ENCODE measurements at regions not wholly inside any gene's neighbourhood (a gene's known extent, or its start where the extent isn't known, plus 50 kb on each side); places are given as distances from the start of the nearest gene placed in this dataset.

DNA sequence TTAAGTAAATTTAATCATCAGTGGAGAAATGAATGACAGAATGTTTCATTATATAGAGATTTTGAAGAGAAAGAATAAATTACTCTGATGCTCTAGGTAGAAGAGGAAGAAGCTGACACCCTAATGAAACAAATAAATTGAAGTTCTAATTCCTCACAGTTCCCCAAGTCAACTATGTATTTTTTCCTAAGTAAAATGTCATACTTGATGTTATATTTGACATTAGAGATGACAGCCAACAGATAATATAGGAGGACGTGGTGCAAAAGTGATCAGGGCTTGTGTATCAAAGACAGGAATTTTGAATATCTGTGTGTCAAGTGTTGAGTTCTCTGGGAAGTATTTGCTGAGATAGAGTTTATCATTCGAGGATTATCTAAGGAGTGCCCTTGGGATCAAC lies 81.2 kb upstream of the CADPS start:
- Mint-ChIP-seq H3K4me3 (ENCODE audit: unreplicated experiment) (no peak overlapping the region), H3K27me3 (ENCODE audit: low read depth) (peaks cover 4% of the 10 kb centered on the region), H3K36me3 (ENCODE audit: low read depth) (no peaks in the 10 kb centered on the region), H3K9me3 (ENCODE audit: low read depth) (no peaks in the 10 kb centered on the region), H3K4me1 (ENCODE audit: low read depth) (no peaks in the 10 kb centered on the region), H3K27ac (ENCODE audit: unreplicated experiment) (no peak overlapping the region)
- TF ChIP-seq, protein P1, sequence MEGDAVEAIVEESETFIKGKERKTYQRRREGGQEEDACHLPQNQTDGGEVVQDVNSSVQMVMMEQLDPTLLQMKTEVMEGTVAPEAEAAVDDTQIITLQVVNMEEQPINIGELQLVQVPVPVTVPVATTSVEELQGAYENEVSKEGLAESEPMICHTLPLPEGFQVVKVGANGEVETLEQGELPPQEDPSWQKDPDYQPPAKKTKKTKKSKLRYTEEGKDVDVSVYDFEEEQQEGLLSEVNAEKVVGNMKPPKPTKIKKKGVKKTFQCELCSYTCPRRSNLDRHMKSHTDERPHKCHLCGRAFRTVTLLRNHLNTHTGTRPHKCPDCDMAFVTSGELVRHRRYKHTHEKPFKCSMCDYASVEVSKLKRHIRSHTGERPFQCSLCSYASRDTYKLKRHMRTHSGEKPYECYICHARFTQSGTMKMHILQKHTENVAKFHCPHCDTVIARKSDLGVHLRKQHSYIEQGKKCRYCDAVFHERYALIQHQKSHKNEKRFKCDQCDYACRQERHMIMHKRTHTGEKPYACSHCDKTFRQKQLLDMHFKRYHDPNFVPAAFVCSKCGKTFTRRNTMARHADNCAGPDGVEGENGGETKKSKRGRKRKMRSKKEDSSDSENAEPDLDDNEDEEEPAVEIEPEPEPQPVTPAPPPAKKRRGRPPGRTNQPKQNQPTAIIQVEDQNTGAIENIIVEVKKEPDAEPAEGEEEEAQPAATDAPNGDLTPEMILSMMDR (IDR thresholded peaks at IDR 0.05) = no peak
- DNase-seq (ENCODE audit: low spot score) = no peak

- TF ChIP-seq, protein P1 (IDR thresholded peaks at IDR 0.05) = no peak
- DNase-seq (ENCODE audit: low spot score) = no peak
- Mint-ChIP-seq H3K27me3 (ENCODE audit: low read depth) (peaks cover 7% of the 10 kb centered on the region), H3K27ac (ENCODE audit: unreplicated experiment) (no peak overlapping the region), H3K9me3 (ENCODE audit: low read depth) (no peaks in the 10 kb centered on the region), H3K4me1 (ENCODE audit: low read depth) (no peaks in the 10 kb centered on the region), H3K36me3 (ENCODE audit: low read depth) (no peaks in the 10 kb centered on the region), H3K4me3 (ENCODE audit: unreplicated experiment) (no peak overlapping the region)
Measured at GRCh38 chr3:62961874-62962556, 86.8 kb upstream of the CADPS start.

DNA sequence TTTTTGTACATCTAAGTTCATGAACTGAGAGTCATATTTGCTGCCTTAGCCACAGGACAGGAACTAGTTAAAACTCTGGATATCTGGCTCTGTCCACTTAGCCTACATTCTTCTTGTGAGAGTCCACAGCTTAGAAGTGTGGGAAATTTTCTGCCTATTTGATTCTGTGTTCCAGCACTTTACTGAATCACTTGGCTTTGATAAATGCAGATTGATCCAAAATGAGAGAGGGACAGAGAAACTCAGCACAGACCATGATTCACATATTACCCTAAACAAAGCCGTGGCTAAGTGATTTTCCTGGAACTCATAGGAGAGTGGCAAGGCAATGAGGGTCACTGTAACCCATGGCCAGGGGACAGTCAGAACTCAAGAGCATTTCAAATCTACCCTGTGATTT lies 87.5 kb upstream of the CADPS start:
- TF ChIP-seq, protein P1 (IDR thresholded peaks at IDR 0.05) = no peak
- no peak overlapping the region for H3K4me3 Mint-ChIP-seq (ENCODE audit: unreplicated experiment)
- no peaks in the 10 kb centered on the region for H3K4me1 Mint-ChIP-seq (ENCODE audit: low read depth)
- no peaks in the 10 kb centered on the region for H3K36me3 Mint-ChIP-seq (ENCODE audit: low read depth)
- H3K27me3 Mint-ChIP-seq (ENCODE audit: low read depth) = peaks cover 7% of the 10 kb centered on the region
- no peak for DNase-seq (ENCODE audit: low spot score)
- no peak overlapping the region for H3K27ac Mint-ChIP-seq (ENCODE audit: unreplicated experiment)
- H3K9me3 Mint-ChIP-seq (ENCODE audit: low read depth) = no peaks in the 10 kb centered on the region

- Mint-ChIP-seq H3K4me1 (ENCODE audit: low read depth) (no peaks in the 10 kb centered on the region), H3K27me3 (ENCODE audit: low read depth) (peaks cover 5% of the 10 kb centered on the region), H3K27ac (ENCODE audit: unreplicated experiment) (no peak overlapping the region), H3K36me3 (ENCODE audit: low read depth) (no peaks in the 10 kb centered on the region), H3K9me3 (ENCODE audit: low read depth) (no peaks in the 10 kb centered on the region), H3K4me3 (ENCODE audit: unreplicated experiment) (no peak overlapping the region)
- no peak for DNase-seq (ENCODE audit: low spot score)
- TF ChIP-seq, protein P1 (IDR thresholded peaks at IDR 0.05) = no peak
Measured at GRCh38 chr3:62965311-62965710, 90.1 kb upstream of the CADPS start.

- TF ChIP-seq, protein P1 (IDR thresholded peaks at IDR 0.05) = no peak
- H3K27me3 Mint-ChIP-seq (ENCODE audit: low read depth) = peaks cover 4% of the 10 kb centered on the region
- no peaks in the 10 kb centered on the region for H3K36me3 Mint-ChIP-seq (ENCODE audit: low read depth)
- H3K27ac Mint-ChIP-seq (ENCODE audit: unreplicated experiment) = no peak overlapping the region
- H3K4me1 Mint-ChIP-seq (ENCODE audit: low read depth) = no peaks in the 10 kb centered on the region
- no peaks in the 10 kb centered on the region for H3K9me3 Mint-ChIP-seq (ENCODE audit: low read depth)
- DNase-seq (ENCODE audit: low spot score) = no peak
- no peak overlapping the region for H3K4me3 Mint-ChIP-seq (ENCODE audit: unreplicated experiment)
Measured at GRCh38 chr3:62968128-62968527, 92.9 kb upstream of the CADPS start.
